HFF-Myc (cell line): ENCODE measurements at regions not wholly inside any gene's neighbourhood (a gene's known extent, or its start where the extent isn't known, plus 50 kb on each side); places are given as distances from the start of the nearest gene placed in this dataset.

Experiments used
- DNase-seq: peaks from one replicate; pipeline ENCODE4 v3.0.0-alpha.2; 2011; ENCODE audit warnings: low read depth; ENCODE audit errors: extremely low read depth
- H3K4me3 ChIP-seq: replicated peaks from 2 replicates; pipeline ENCODE4 v1.5.1; 2011; ENCODE audit warnings: low read depth, mild to moderate bottlenecking, control low read depth, low read length
- CTCF ChIP-seq: IDR thresholded peaks from 2 replicates; pipeline ENCODE4 v1.5.1; 2012; ENCODE audit warnings: mild to moderate bottlenecking, low read depth, low read length, control low read depth; ENCODE audit errors: missing control alignments

DNA sequence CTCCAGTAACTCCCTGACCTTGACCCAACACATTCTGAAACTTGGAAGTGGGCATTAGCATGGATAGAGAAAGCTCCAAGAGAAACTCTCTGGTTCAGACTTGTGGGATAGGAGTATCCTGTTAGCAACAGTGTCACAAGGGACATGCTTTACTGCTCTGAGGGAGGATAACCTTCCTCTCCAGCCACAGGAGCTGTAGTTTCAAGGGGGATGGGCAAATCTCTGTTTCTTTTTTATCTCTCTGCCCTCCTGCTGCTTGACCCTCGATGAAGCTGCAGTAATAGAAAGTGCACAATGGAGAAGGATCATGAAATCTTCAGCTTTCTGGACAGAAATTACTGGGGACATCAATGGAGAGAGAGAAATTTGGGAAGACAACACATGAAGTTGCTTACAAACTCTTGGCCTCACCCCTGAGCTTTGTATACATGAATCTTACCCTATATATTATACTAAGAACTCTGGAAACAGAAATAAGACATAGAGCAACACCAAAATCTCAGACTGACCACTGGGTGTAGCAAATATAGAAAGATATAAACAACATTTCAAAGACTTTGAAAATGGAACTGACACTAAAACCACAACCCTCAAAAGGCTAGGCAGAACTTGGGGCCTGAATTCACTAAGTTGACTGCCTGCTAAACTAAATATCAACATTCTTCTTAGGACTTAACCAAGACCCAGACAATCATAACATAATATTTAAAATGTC, 471.0 kb upstream of the MEF2C start:
- no peak for TF ChIP-seq CTCF
- H3K4me3 ChIP-seq: no peak overlapping the region
- DNase-seq: no peak

- TF ChIP-seq CTCF: no peak
- DNase-seq: no peak
- H3K4me3 ChIP-seq: no peak overlapping the region
Measured at GRCh38 chr5:89351975-89352374, 469.0 kb upstream of the MEF2C start.

GRCh38 chr5:89351222-89351621, 468.2 kb upstream of the MEF2C start:
- TF ChIP-seq CTCF: no peak
- peak; percentile 40 for DNase-seq
- no peak overlapping the region for H3K4me3 ChIP-seq

GRCh38 chr5:89350684-89351083, 467.7 kb upstream of the MEF2C start:
- no peak overlapping the region for H3K4me3 ChIP-seq
- no peak for DNase-seq
- no peak for TF ChIP-seq CTCF

DNA sequence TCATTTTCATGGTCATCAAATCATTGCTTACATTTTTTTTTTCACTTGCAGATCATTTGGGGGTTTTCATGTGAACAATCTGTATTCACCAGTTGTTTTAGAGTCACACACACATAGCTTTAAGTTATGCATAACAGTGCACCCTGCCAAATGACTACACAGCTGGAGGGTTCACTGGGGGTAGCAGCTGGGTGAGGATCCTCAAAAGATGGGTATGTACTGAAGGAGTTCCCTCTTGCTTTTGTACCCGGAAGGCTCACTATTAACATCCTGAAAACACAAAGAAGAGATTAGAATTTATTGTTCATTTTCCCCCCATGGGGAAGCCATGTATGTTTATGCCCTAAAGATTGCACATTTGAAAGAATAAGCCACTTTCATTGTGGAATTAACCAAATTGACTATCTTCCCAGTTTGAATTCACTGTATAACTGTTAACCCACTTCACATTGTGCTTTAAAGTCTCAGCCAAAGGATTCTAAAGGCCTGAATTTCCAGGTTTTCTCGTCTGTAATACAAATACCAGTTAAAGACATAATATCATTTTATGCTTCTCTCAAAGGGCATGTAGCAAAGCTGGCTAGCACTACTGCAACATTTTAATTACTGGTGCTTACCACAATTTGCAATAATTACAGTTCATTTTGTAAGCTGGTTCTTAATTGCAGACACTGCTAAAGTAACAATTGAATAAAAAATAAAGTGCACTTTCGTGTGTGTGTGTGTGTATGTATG, 466.4 kb upstream of the MEF2C start:
- no peak for DNase-seq
- TF ChIP-seq CTCF: no peak
- H3K4me3 ChIP-seq: no peak overlapping the region

DNA sequence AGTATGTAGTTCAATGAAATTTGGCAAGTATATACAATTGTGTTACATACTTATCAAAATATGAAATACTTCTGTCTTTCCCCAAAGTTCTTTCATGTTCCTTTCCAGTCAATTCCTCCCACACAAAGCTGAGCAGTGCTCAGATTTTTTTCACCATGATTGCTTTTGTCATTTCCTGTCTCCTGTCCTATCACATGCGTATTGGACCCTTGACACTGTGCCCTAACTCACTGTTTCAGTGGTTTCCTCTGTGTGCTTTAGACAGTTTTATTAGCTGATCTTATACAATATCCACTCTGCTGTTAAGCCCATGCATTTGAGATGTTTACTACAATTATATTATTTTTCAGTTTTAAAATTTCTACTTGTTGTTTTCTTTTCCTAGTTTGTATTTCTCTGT, 463.6 kb upstream of the MEF2C start:
- no peak overlapping the region for H3K4me3 ChIP-seq
- no peak for TF ChIP-seq CTCF
- DNase-seq: peak; percentile 6
